ENCODE measurements at regions not wholly inside any gene's neighbourhood (a gene's known extent, or its start where the extent isn't known, plus 50 kb on each side); places are given as distances from the start of the nearest gene placed in this dataset.

DNA sequence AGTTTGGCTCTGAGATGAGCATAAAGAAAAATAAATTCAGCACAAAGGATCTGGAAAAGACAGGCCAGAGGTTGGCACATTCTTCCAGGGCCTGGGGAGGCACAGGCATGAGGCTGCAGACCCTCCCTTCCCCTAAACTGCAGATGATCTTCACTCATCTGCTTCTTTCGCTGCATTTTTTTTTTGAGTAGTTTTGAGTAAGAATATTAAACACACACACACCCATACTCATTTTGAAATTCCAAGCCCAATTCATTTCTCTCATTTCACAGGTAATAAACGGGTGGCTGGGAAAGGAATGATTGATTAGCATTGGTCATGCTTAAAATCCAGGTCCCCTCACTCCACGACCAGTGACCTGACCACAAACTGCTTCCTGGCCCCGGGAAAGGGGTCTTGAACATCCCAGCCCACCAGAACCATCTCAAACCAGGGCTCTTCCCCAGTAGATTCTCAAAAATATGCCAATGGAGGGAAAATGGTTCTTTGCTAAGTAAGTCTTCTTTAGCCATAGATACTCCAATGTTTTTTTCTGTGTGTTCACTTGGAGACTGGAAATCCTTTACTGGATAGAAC is 219.6 kb downstream of the ANAPC1 start:
- TF ChIP-seq, protein P1, sequence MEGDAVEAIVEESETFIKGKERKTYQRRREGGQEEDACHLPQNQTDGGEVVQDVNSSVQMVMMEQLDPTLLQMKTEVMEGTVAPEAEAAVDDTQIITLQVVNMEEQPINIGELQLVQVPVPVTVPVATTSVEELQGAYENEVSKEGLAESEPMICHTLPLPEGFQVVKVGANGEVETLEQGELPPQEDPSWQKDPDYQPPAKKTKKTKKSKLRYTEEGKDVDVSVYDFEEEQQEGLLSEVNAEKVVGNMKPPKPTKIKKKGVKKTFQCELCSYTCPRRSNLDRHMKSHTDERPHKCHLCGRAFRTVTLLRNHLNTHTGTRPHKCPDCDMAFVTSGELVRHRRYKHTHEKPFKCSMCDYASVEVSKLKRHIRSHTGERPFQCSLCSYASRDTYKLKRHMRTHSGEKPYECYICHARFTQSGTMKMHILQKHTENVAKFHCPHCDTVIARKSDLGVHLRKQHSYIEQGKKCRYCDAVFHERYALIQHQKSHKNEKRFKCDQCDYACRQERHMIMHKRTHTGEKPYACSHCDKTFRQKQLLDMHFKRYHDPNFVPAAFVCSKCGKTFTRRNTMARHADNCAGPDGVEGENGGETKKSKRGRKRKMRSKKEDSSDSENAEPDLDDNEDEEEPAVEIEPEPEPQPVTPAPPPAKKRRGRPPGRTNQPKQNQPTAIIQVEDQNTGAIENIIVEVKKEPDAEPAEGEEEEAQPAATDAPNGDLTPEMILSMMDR (IDR thresholded peaks at IDR 0.05 in 4 of 5, conservative IDR thresholded peaks at IDR 0.05 in 1 of 5), result no peak
- TF ChIP-seq POLR2A (IDR thresholded peaks at IDR 0.05), result no peak
